Heart right ventricle (tissue), 16 donors: ENCODE measurements at regions not wholly inside any gene's neighbourhood (a gene's known extent, or its start where the extent isn't known, plus 50 kb on each side); places are given as distances from the start of the nearest gene placed in this dataset.
"Not testable (repeated sequence)": the region's sequence is repeated elsewhere in the genome, so short reads cannot be mapped to it uniquely, and the experiment has no call there.

ENCODE experiments used
- ATAC-seq, 8 donors: fragments of 200-7000 bp; cut with Tn5 transposase; one replicate each; pipeline ENCODE4 v1.9.1; 2020; ENCODE audit warnings: mild to moderate bottlenecking in 8 of 8, moderate library complexity in 8 of 8, moderate number of reproducible peaks in 1 of 8
- DNase-seq, 2 donors: peaks; one replicate each; pipeline ENCODE4 v3.0.0-alpha.2; 2020
- H3K27ac ChIP-seq, 10 donors: fragments of 200-600 bp; sonication (generic) in 2 of 10; one replicate each; pipeline versions ENCODE4 v1.5.0 to v1.8.0; 2020 to 2022; ENCODE audit warnings: mild to moderate bottlenecking in 3 of 10
- H3K27me3 ChIP-seq, 7 donors: fragments of 200-600 bp; one replicate each; pipeline ENCODE4 v1.8.0; 2021 to 2022; ENCODE audit warnings: mild to moderate bottlenecking in 2 of 7
- H3K36me3 ChIP-seq, 9 donors: fragments of 200-600 bp; sonication (generic) in 1 of 9; one replicate each; pipeline versions ENCODE4 v1.5.0 to v1.8.0; 2020 to 2022; ENCODE audit warnings: mild to moderate bottlenecking in 2 of 9
- H3K4me1 ChIP-seq, 9 donors: fragments of 200-600 bp; sonication (generic) in 1 of 9; one replicate each; pipeline versions ENCODE4 v1.5.0 to v1.8.0; 2020 to 2022; ENCODE audit warnings: mild to moderate bottlenecking in 4 of 9
- H3K4me3 ChIP-seq, 10 donors: fragments of 200-600 bp; sonication (generic) in 2 of 10; one replicate each; pipeline versions ENCODE4 v1.5.0 to v1.8.0; 2020 to 2022; ENCODE audit warnings: mild to moderate bottlenecking in 7 of 10, moderate library complexity in 2 of 10
- H3K9me3 ChIP-seq, 11 donors: fragments of 200-600 bp in 10 of 11; sonication (generic) in 2 of 11; one replicate each; pipeline versions ENCODE4 v1.5.0 to v1.8.0; 2013 to 2022; ENCODE audit warnings: mild to moderate bottlenecking in 2 of 11, control low read depth in 1 of 11, moderate library complexity in 1 of 11
- WGBS, 2 donors: extraction: QIAGEN DNeasy Blood & Tissue Kit; methylation state at CpG; one replicate each; pipeline ENCODE4 v1.1.7; 2013; ENCODE audit warnings: inconsistent platforms in 1 of 2; 5-methylcytosine and 5-hydroxymethylcytosine counted together
- intact Hi-C, 10 donors: fragments of 100-400 bp; cut with DNase I; formaldehyde crosslinking; loops; one replicate each; pipeline versions ENCODE4 v1.11.1 to v1.14.2; 2022
- TF ChIP-seq, protein P1 (sequence below), 9 donors: fragments of 200-600 bp; sonication (generic) in 2 of 9; IDR thresholded peaks; one replicate each; pipeline versions ENCODE4 v1.5.0 to v1.8.0; 2021 to 2022; ENCODE audit warnings: antibody characterized with exemption in 9 of 9, mild to moderate bottlenecking in 5 of 9, moderate library complexity in 1 of 9
- donor health status: Arrhythmogenic right ventricular cardiomyopathy.
- donor health status: ischemic (EF 13 %, LVEDD 7.1; RV severe dilation, severe dysfunction).
- donor health status: healthy with polysubstance abuse.
- donor health status: DM: no; HTN: yes; CAD: no.
- donor health status: DM: no; HTN: no; CAD: no.
- donor health status: ischemic (EF 25% LVEDD 6.9; RV normal size, moderate dysfunction).
- donor health status: ischemic (EF 25% LVEDD 5.7; RV mildly dilated, moderate dysfunction).
- donor health status: healthy.
- donor health status: DM: yes; HTN: yes; CAD: no.
- donor health status: Ischemic cardiomyopathy.
- donor health status: ischemic (EF 35%, LVEDD 5.7; RV mildly dilated, moderate dysfunction).
- donor health status: nonischemic (EF 11% LVEDD 7.7; RV severe dilation, severe dysfunction).
- donor health status: DM: yes; HTN: yes; CAD: no.
- donor health status: PGD.
- donor health status: ischemic (EF 29% LVEDD 5.4; RV normal size, mild dysfunction).
- donor health status: nonischemic (EF 23%, LVEDD 6.1; RV moderate dilation, normal function).

DNA sequence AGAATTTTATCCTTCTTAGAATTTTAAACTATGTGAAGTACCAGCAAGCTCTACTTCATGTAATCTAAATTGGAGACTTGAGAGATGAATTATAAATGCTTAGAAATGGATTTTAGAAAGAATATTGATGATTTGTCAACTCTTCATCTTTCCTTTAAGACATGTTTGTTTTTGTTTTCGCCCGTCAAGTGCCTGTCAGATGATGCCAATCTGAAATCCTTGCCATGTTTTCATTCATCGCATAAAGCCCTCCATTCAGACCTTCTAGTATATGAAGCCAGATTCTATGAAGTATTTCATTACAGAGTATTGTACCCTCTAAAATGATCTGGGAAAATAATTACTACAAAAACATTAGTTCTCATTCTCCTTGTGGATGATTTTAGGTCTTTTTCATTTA, 223.2 kb upstream of the SOX2 start:
- ATAC-seq: no peak
- no peaks in the 10 kb centered on the region for H3K36me3 ChIP-seq
- no peak overlapping the region for H3K27ac ChIP-seq
- DNase-seq: no peak
- H3K9me3 ChIP-seq: no peaks in the 10 kb centered on the region
- TF ChIP-seq, protein P1, sequence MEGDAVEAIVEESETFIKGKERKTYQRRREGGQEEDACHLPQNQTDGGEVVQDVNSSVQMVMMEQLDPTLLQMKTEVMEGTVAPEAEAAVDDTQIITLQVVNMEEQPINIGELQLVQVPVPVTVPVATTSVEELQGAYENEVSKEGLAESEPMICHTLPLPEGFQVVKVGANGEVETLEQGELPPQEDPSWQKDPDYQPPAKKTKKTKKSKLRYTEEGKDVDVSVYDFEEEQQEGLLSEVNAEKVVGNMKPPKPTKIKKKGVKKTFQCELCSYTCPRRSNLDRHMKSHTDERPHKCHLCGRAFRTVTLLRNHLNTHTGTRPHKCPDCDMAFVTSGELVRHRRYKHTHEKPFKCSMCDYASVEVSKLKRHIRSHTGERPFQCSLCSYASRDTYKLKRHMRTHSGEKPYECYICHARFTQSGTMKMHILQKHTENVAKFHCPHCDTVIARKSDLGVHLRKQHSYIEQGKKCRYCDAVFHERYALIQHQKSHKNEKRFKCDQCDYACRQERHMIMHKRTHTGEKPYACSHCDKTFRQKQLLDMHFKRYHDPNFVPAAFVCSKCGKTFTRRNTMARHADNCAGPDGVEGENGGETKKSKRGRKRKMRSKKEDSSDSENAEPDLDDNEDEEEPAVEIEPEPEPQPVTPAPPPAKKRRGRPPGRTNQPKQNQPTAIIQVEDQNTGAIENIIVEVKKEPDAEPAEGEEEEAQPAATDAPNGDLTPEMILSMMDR (IDR thresholded peaks at IDR 0.05): no peak
- H3K4me1 ChIP-seq: peaks cover 0 to 4% (median 0%) of the 10 kb centered on the region in 9 donors
- H3K27me3 ChIP-seq: no peaks in the 10 kb centered on the region
- intact Hi-C loops: no loop called here
- H3K4me3 ChIP-seq: no peak overlapping the region
- WGBS, 2 donors: 84 to 85% methylated on average over 3 of the region's 3 CpGs

DNA sequence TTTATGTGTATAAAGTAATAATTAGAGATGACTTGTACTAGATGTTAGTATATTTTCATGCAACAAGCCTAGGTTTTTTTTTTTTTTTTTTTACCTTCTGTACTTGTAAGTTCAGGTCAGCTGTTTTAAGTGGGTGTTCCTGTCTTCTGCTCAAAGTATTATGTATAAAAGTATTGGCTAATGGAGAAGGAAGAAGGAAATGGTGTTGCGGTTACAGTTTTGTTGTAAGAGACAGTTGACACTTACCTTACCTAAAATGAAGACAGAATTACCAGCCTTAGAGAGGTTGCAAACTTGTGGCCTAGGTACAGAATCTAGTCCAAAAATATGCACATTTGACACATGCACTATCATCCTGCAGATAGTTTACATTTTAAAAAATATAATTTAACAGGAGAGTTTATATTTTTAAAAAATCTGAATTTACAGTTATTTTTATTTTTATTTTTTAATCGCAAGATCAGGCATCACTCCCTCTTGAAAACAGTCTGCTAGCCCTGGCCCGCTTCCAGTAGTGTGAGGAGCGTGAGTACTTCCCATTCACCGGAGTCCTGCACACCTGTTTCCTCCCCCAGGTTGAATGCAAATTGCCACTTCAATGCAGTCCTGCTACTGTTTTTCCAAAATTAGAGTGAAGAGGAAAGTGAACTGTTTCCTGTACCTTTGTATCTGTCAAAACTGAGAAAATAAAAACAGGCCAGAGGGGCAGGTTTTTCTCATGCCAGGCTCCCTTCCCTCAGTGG, 224.3 kb upstream of the SOX2 start:
- Histone ChIP-seq H3K4me1 (peaks cover 0 to 4% (median 0%) of the 10 kb centered on the region in 9 donors), H3K27ac (no peak overlapping the region), H3K4me3 (no peak overlapping the region), H3K27me3 (no peaks in the 10 kb centered on the region), H3K36me3 (no peaks in the 10 kb centered on the region), H3K9me3 (no peaks in the 10 kb centered on the region)
- intact Hi-C loops: no loop called here
- DNase-seq: no peak
- WGBS, 2 donors: 59 to 74% methylated on average over 5 of the region's 5 CpGs
- no peak for ATAC-seq
- TF ChIP-seq, protein P1 (IDR thresholded peaks at IDR 0.05): no peak

DNA sequence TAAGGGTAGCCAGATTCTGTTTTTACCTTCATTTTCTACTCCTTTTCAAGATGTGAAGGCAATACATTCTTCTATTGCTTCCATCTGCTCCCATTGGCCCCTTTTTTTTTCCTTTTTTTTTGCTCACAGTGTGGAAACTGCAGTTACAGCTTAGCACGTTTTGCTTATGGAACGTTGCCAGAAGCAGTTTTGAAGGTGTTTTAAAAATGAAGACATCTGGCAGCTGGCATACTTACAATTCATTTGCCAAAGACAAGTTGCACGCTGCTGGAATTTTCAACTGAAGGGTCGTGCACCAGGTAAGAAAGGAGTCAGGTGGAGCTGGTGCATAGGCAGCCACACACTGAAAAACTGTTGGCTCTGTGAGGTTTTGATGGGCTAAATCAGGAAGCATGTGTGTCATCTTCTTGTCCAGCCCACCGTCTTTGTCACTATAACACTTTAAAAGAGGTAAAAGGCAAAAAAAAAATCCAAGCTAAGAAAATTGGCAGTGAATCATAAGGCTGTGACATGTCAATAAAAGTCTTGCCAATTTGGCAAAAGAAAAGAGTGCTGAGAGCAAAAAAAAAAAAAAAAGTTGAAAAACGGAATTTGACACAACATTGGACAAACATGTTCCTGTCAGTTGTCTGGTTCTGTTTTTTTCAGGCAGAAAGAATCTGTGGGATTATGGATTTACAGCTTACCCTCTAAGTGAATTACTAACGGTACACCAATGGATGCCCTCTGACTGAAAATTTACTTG, 225.4 kb upstream of the SOX2 start:
- WGBS, 2 donors: 25 to 40% methylated on average over 7 of the region's 7 CpGs
- Histone ChIP-seq H3K4me3 (no peak overlapping the region), H3K27ac (no peak overlapping the region), H3K9me3 (no peaks in the 10 kb centered on the region), H3K4me1 (peaks cover 0 to 4% (median 0%) of the 10 kb centered on the region in 9 donors), H3K36me3 (no peaks in the 10 kb centered on the region), H3K27me3 (no peaks in the 10 kb centered on the region)
- intact Hi-C loops: no loop called here
- DNase-seq (no peak), ATAC-seq (no peak)
- TF ChIP-seq, protein P1 (IDR thresholded peaks at IDR 0.05): no peak

GRCh38 chr3:181484026-181484425, 227.7 kb upstream of the SOX2 start:
- Histone ChIP-seq H3K36me3 (no peaks in the 10 kb centered on the region), H3K4me3 (no peak overlapping the region), H3K27me3 (no peaks in the 10 kb centered on the region), H3K27ac (no peak overlapping the region), H3K4me1 (peaks cover 0 to 4% (median 0%) of the 10 kb centered on the region in 9 donors), H3K9me3 (peaks cover 0 to 12% (median 0%) of the 10 kb centered on the region in 11 donors)
- intact Hi-C loops: no loop called here
- 93 to 97% methylated on average over 1 of the region's 1 CpG for WGBS, 2 donors
- ATAC-seq: no peak
- TF ChIP-seq, protein P1 (IDR thresholded peaks at IDR 0.05): no peak
- DNase-seq: no peak

- H3K9me3 ChIP-seq: peaks cover 0 to 96% (median 21%) of the 10 kb centered on the region in 11 donors
- H3K27me3 ChIP-seq, H3K4me3 ChIP-seq, H3K4me1 ChIP-seq, H3K27ac ChIP-seq, DNase-seq, H3K36me3 ChIP-seq, intact Hi-C loops, ATAC-seq: not testable (repeated sequence)
- WGBS, 2 donors: 61% methylated on average over 1 of the region's 1 CpG
Measured at GRCh38 chr3:181475146-181475545, 236.6 kb upstream of the SOX2 start.
